Skeletal muscle tissue (tissue), 3 donors: ENCODE measurements at regions not wholly inside any gene's neighbourhood (a gene's known extent, or its start where the extent isn't known, plus 50 kb on each side); places are given as distances from the start of the nearest gene placed in this dataset.
A peak's percentile ranks its signal among the peaks of the same experiment; 100 is the strongest.
"Not testable (repeated sequence)": the region's sequence is repeated elsewhere in the genome, so short reads cannot be mapped to it uniquely, and the experiment has no call there.

Experiments
- H3K27ac ChIP-seq: one replicate; pipeline ENCODE4 v1.7.0; 2013; ENCODE audit warnings: mild to moderate bottlenecking, low read depth, low read length, inconsistent platforms
- H3K27me3 ChIP-seq, 3 donors: one replicate each; pipeline ENCODE4 v1.7.0; 2013; ENCODE audit warnings: low read length in 3 of 3; ENCODE audit not compliant: control insufficient read depth in 3 of 3, insufficient read depth in 3 of 3
- H3K36me3 ChIP-seq, 3 donors: one replicate each; pipeline ENCODE4 v1.7.0; 2013; ENCODE audit warnings: low read length in 3 of 3; ENCODE audit not compliant: control insufficient read depth in 3 of 3, insufficient read depth in 3 of 3
- H3K4me1 ChIP-seq, 3 donors: one replicate each; pipeline ENCODE4 v1.7.0; 2013; ENCODE audit warnings: low read length in 3 of 3, mild to moderate bottlenecking in 3 of 3; ENCODE audit not compliant: control insufficient read depth in 3 of 3, insufficient read depth in 3 of 3
- H3K4me3 ChIP-seq, 3 donors: one replicate each; pipeline ENCODE4 v1.7.0; 2013; ENCODE audit warnings: low read length in 3 of 3
- H3K9ac ChIP-seq, 3 donors: one replicate each; pipeline ENCODE4 v1.7.0; 2013; ENCODE audit warnings: low read length in 3 of 3, mild to moderate bottlenecking in 3 of 3, moderate library complexity in 2 of 3, low read depth in 1 of 3
- H3K9me3 ChIP-seq, 3 donors: one replicate each; pipeline ENCODE4 v1.7.0; 2013; ENCODE audit warnings: low read length in 3 of 3; ENCODE audit not compliant: control insufficient read depth in 3 of 3
- donor health status: Osteomylitis.

GRCh38 chr3:21920421-21920861 lies 169.4 kb upstream of the ZNF385D start:
- H3K4me1 ChIP-seq = no peaks in the 10 kb centered on the region
- H3K4me3 ChIP-seq = no peak overlapping the region
- no peaks in the 10 kb centered on the region for H3K9me3 ChIP-seq
- H3K27me3 ChIP-seq = no peaks in the 10 kb centered on the region
- no peak overlapping the region for H3K27ac ChIP-seq
- H3K36me3 ChIP-seq = no peaks in the 10 kb centered on the region
- no peak overlapping the region for H3K9ac ChIP-seq

DNA sequence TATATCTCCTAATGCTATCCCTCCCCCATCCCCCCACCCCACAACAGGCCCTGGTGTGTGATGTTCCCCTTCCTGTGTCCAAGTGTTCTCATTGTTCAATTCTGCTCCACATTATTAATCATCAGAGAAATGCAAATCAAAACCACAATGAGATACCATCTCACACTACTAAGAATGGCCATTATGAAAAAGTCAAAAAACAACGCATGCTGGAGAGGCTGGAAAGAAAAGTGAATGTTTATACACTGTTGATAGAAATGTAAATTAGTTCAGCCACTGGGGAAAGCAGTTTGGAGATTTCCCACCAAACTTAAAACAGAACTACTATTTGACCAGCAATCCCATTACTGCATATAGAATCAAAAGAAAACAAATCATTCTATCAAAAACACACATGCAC lies 172.1 kb upstream of the ZNF385D start:
- H3K9ac ChIP-seq, H3K27me3 ChIP-seq, H3K4me3 ChIP-seq, H3K36me3 ChIP-seq, H3K27ac ChIP-seq, H3K4me1 ChIP-seq, H3K9me3 ChIP-seq: not testable (repeated sequence)

DNA sequence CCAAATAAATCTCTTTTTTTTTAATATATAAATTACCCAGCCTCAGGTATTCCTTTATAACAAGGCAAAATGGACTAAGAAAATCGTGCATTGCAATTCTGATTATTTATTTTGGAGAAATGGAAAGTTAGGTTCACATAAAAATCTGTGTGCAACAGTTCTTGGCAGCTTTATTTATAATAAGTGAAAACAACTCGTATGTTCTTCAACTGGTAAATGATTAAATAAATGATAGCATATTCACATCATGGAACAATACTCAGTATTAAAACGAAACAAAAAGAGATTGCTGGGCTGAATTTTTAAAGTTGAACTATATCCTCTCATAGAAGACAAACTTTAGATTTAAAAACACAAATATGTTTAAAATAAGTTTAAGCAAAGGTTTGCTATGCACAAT lies 176.3 kb upstream of the ZNF385D start:
- no peaks in the 10 kb centered on the region for H3K27me3 ChIP-seq
- no peaks in the 10 kb centered on the region for H3K36me3 ChIP-seq
- H3K9ac ChIP-seq = no peak overlapping the region
- H3K4me3 ChIP-seq = no peak overlapping the region
- no peaks in the 10 kb centered on the region for H3K4me1 ChIP-seq
- H3K9me3 ChIP-seq = peaks cover 0 to 2% (median 0%) of the 10 kb centered on the region in 3 donors
- no peak overlapping the region for H3K27ac ChIP-seq

GRCh38 chr3:21934591-21934990 lies 183.6 kb upstream of the ZNF385D start:
- no peaks in the 10 kb centered on the region for H3K9me3 ChIP-seq
- no peak overlapping the region for H3K27ac ChIP-seq
- H3K9ac ChIP-seq = no peak overlapping the region
- no peaks in the 10 kb centered on the region for H3K36me3 ChIP-seq
- no peak overlapping the region for H3K4me3 ChIP-seq
- H3K27me3 ChIP-seq = no peaks in the 10 kb centered on the region
- H3K4me1 ChIP-seq = no peaks in the 10 kb centered on the region

GRCh38 chr3:21936207-21936606 lies 185.2 kb upstream of the ZNF385D start:
- H3K4me3 ChIP-seq = no peak overlapping the region
- H3K27me3 ChIP-seq = no peaks in the 10 kb centered on the region
- H3K9me3 ChIP-seq = no peaks in the 10 kb centered on the region
- no peaks in the 10 kb centered on the region for H3K4me1 ChIP-seq
- H3K9ac ChIP-seq = no peak overlapping the region
- H3K27ac ChIP-seq = no peak overlapping the region
- H3K36me3 ChIP-seq = no peaks in the 10 kb centered on the region

- H3K27ac ChIP-seq = no peak overlapping the region
- no peaks in the 10 kb centered on the region for H3K27me3 ChIP-seq
- no peak overlapping the region for H3K9ac ChIP-seq
- no peaks in the 10 kb centered on the region for H3K4me1 ChIP-seq
- H3K9me3 ChIP-seq = no peaks in the 10 kb centered on the region
- no peaks in the 10 kb centered on the region for H3K36me3 ChIP-seq
- no peak overlapping the region for H3K4me3 ChIP-seq
Observed at GRCh38 chr3:21938267-21938681, 187.3 kb upstream of the ZNF385D start.

- Histone ChIP-seq H3K36me3 (no peaks in the 10 kb centered on the region), H3K27me3 (no peaks in the 10 kb centered on the region), H3K9ac (no peak overlapping the region), H3K4me3 (no peak overlapping the region), H3K9me3 (no peaks in the 10 kb centered on the region), H3K4me1 (no peaks in the 10 kb centered on the region), H3K27ac (peak overlapping the region; percentile 66)
Observed at GRCh38 chr3:21942328-21942727, 191.3 kb upstream of the ZNF385D start.

- Histone ChIP-seq H3K9ac (no peak overlapping the region), H3K36me3 (no peaks in the 10 kb centered on the region), H3K9me3 (no peaks in the 10 kb centered on the region), H3K4me1 (no peaks in the 10 kb centered on the region), H3K4me3 (no peak overlapping the region), H3K27me3 (no peaks in the 10 kb centered on the region), H3K27ac (no peak overlapping the region)
Observed at GRCh38 chr3:21944251-21944650, 193.2 kb upstream of the ZNF385D start.

DNA sequence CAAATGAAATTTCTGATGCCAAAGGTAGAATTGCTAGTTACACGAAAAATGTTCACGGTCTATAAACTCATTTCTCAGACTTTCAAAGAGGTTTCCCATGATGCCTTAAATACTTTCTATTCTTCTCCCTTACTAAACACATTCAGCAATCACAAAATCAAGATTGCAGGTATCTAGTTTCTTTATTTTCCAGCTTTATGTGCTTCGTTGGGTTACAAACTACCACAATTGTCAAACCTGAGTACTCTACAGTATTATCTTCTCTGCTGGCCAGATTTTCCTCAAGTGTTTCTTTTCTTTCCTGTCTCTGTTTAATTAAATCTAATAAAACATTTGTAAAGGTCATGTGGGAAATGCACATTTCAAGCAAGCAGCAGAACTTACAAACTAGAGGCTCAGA lies 201.8 kb upstream of the ZNF385D start:
- H3K9me3 ChIP-seq = no peaks in the 10 kb centered on the region
- H3K36me3 ChIP-seq = no peaks in the 10 kb centered on the region
- H3K4me3 ChIP-seq = no peak overlapping the region
- no peaks in the 10 kb centered on the region for H3K27me3 ChIP-seq
- H3K4me1 ChIP-seq = no peaks in the 10 kb centered on the region
- H3K27ac ChIP-seq = no peak overlapping the region
- H3K9ac ChIP-seq = no peak overlapping the region

GRCh38 chr3:21954709-21955108 lies 203.7 kb upstream of the ZNF385D start:
- H3K4me1 ChIP-seq = no peaks in the 10 kb centered on the region
- no peak overlapping the region for H3K27ac ChIP-seq
- H3K27me3 ChIP-seq = no peaks in the 10 kb centered on the region
- H3K9ac ChIP-seq = no peak overlapping the region
- H3K9me3 ChIP-seq = no peaks in the 10 kb centered on the region
- H3K36me3 ChIP-seq = no peaks in the 10 kb centered on the region
- no peak overlapping the region for H3K4me3 ChIP-seq

GRCh38 chr3:21955406-21955805 lies 204.4 kb upstream of the ZNF385D start:
- Histone ChIP-seq H3K9ac (no peak overlapping the region), H3K9me3 (no peaks in the 10 kb centered on the region), H3K27me3 (no peaks in the 10 kb centered on the region), H3K36me3 (no peaks in the 10 kb centered on the region), H3K4me1 (no peaks in the 10 kb centered on the region), H3K27ac (no peak overlapping the region), H3K4me3 (no peak overlapping the region)
